HUES64 (cell line): ENCODE measurements at regions not wholly inside any gene's neighbourhood (a gene's known extent, or its start where the extent isn't known, plus 50 kb on each side); places are given as distances from the start of the nearest gene placed in this dataset.

ENCODE experiments used
- H3K27ac ChIP-seq: 2 replicates; pipeline ENCODE4 v1.7.0; 2013; ENCODE audit warnings: low read depth, low read length, inconsistent platforms
- H3K27me3 ChIP-seq: 2 replicates; pipeline ENCODE4 v1.6.1; 2013; ENCODE audit warnings: mild to moderate bottlenecking, low read length; ENCODE audit not compliant: insufficient read depth
- H3K36me3 ChIP-seq: 2 replicates; pipeline ENCODE4 v1.6.1; 2013; ENCODE audit warnings: mild to moderate bottlenecking, low read length; ENCODE audit not compliant: insufficient read depth
- H3K4me1 ChIP-seq: 2 replicates; pipeline ENCODE4 v1.6.1; 2013; ENCODE audit warnings: mild to moderate bottlenecking, low read length, moderate library complexity; ENCODE audit not compliant: insufficient read depth
- H3K4me3 ChIP-seq: 2 replicates; pipeline ENCODE4 v1.5.1; 2013; ENCODE audit warnings: mild to moderate bottlenecking, low read length, moderate library complexity
- H3K9ac ChIP-seq: 2 replicates; pipeline ENCODE4 v1.6.1; 2013; ENCODE audit warnings: mild to moderate bottlenecking, low read depth, low read length
- H3K9me3 ChIP-seq: 2 replicates; pipeline ENCODE4 v1.6.1; 2013; ENCODE audit warnings: low read depth, low read length; ENCODE audit not compliant: insufficient read depth
- WGBS: fragments of 150-250, 120-280 bp; methylation state at CpG from one replicate; pipeline ENCODE4 v1.1.7; 2013; ENCODE audit warnings: missing lambda C conversion rate; 5-methylcytosine and 5-hydroxymethylcytosine counted together

- Histone ChIP-seq H3K27ac (no peak overlapping the region), H3K4me3 (no peak overlapping the region), H3K36me3 (no peaks in the 10 kb centered on the region), H3K27me3 (no peaks in the 10 kb centered on the region), H3K9ac (no peak overlapping the region), H3K9me3 (peaks cover 11% of the 10 kb centered on the region; the same call in 1 of the 2 replicates), H3K4me1 (no peaks in the 10 kb centered on the region)
- 94% methylated on average over 2 of the region's 2 CpGs for WGBS
These were observed 573.4 kb downstream of the ETV1 start for GRCh38 chr7:13416071-13416470.

DNA sequence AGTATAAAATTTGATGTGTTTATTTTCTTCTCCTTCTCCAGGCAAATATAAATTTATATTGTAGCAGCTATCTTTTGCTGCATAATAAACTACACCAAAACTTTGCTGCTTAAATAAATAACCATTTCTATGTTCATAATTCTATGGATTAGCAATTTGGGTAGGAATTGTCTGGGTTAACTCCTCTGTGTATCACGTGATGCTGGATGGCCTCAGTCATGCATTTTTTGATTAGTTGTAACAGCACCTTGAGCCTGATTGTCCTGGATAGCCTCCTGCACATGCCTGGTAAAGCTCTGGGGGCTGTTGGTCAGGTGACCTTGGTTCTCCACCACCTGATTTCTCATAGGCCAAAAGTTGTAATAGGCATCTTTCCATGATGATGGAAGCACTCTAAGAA lies 572.9 kb downstream of the ETV1 start:
- Histone ChIP-seq H3K27ac (no peak overlapping the region), H3K4me3 (no peak overlapping the region), H3K36me3 (no peaks in the 10 kb centered on the region), H3K4me1 (no peaks in the 10 kb centered on the region), H3K27me3 (no peaks in the 10 kb centered on the region), H3K9me3 (peaks cover 11% of the 10 kb centered on the region; the same call in 1 of the 2 replicates), H3K9ac (no peak overlapping the region)
- WGBS: 82% methylated on average over 1 of the region's 1 CpG

GRCh38 chr7:13420726-13421125 lies 568.7 kb downstream of the ETV1 start:
- Histone ChIP-seq H3K9me3 (peaks cover 13% of the 10 kb centered on the region; the same call in 1 of the 2 replicates), H3K9ac (no peak overlapping the region), H3K4me3 (no peak overlapping the region), H3K36me3 (no peaks in the 10 kb centered on the region), H3K27ac (no peak overlapping the region), H3K4me1 (no peaks in the 10 kb centered on the region), H3K27me3 (no peaks in the 10 kb centered on the region)
- 91% methylated on average over 2 of the region's 2 CpGs for WGBS

GRCh38 chr7:13421776-13422175 lies 567.7 kb downstream of the ETV1 start:
- H3K4me3 ChIP-seq: no peak overlapping the region
- WGBS: 96% methylated on average over 4 of the region's 4 CpGs

DNA sequence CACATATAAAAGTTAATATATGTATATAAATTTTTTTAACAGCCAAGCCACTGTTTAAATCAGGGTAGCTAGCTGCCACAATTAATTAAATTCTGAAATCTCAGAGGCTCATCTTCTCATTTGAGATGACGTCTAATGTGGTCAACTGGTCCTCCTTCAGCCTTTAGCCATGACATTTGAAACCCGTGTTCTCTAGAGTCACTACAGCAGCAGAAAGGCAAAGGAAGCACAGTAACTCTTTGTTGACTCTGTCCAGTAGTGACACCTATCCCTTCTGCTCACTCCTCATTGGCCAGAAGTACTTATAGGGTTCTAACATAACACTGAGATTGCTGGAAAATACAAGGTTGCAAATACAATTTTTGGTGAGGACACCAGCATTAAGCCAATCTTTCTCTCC lies 555.5 kb downstream of the ETV1 start:
- Histone ChIP-seq H3K36me3 (no peaks in the 10 kb centered on the region), H3K4me3 (no peak overlapping the region), H3K27ac (no peak overlapping the region), H3K4me1 (no peaks in the 10 kb centered on the region), H3K9ac (no peak overlapping the region), H3K27me3 (no peaks in the 10 kb centered on the region), H3K9me3 (no peaks in the 10 kb centered on the region)
- 92% methylated on average over 2 of the region's 2 CpGs for WGBS

More at GRCh38 chr7:13421776-13422175, 567.7 kb downstream of the ETV1 start:
- Histone ChIP-seq H3K27ac (no peak overlapping the region), H3K4me1 (no peaks in the 10 kb centered on the region), H3K27me3 (no peaks in the 10 kb centered on the region), H3K9me3 (peaks cover 13% of the 10 kb centered on the region; the same call in 1 of the 2 replicates), H3K9ac (no peak overlapping the region), H3K36me3 (no peaks in the 10 kb centered on the region)

- Histone ChIP-seq H3K4me3 (no peak overlapping the region), H3K27me3 (no peaks in the 10 kb centered on the region), H3K27ac (no peak overlapping the region), H3K9me3 (no peaks in the 10 kb centered on the region), H3K36me3 (no peaks in the 10 kb centered on the region), H3K4me1 (no peaks in the 10 kb centered on the region), H3K9ac (no peak overlapping the region)
- WGBS: 89% methylated on average over 1 of the region's 1 CpG
These were observed 547.2 kb downstream of the ETV1 start for GRCh38 chr7:13442226-13442625.

- WGBS: 95% methylated on average over 1 of the region's 1 CpG
- Histone ChIP-seq H3K27ac (no peak overlapping the region), H3K9me3 (no peaks in the 10 kb centered on the region), H3K27me3 (no peaks in the 10 kb centered on the region), H3K4me3 (no peak overlapping the region), H3K4me1 (no peaks in the 10 kb centered on the region), H3K9ac (no peak overlapping the region), H3K36me3 (no peaks in the 10 kb centered on the region)
These were observed 541.8 kb downstream of the ETV1 start for GRCh38 chr7:13447637-13448036.

- Histone ChIP-seq H3K27me3 (no peaks in the 10 kb centered on the region), H3K4me3 (no peak overlapping the region), H3K36me3 (no peaks in the 10 kb centered on the region), H3K27ac (no peak overlapping the region), H3K9ac (no peak overlapping the region), H3K4me1 (no peaks in the 10 kb centered on the region), H3K9me3 (no peaks in the 10 kb centered on the region)
- WGBS: 92% methylated on average over 3 of the region's 4 CpGs
These were observed 541.2 kb downstream of the ETV1 start for GRCh38 chr7:13448243-13448642.

DNA sequence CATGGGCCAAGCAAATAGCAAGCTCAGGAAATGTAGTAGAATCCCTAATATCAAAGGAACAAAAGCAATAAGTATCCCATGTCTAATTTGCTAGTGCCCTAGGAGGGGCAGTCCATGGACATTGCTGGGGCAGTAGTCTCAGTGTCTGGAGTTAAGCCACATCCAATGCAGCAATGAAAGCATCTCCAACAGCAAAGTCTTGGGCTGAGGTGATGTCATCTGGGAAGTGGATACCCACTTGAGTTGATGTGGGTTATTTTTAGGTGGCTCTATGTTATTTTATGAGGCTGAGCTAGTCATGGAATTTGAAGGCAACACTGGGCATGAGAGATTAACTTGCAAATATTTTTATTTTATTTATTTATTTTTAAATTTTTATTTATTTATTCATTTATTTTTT lies 540.0 kb downstream of the ETV1 start:
- Histone ChIP-seq H3K9ac (no peak overlapping the region), H3K9me3 (no peaks in the 10 kb centered on the region), H3K27ac (no peak overlapping the region), H3K4me1 (no peaks in the 10 kb centered on the region), H3K4me3 (no peak overlapping the region), H3K27me3 (no peaks in the 10 kb centered on the region), H3K36me3 (no peaks in the 10 kb centered on the region)

DNA sequence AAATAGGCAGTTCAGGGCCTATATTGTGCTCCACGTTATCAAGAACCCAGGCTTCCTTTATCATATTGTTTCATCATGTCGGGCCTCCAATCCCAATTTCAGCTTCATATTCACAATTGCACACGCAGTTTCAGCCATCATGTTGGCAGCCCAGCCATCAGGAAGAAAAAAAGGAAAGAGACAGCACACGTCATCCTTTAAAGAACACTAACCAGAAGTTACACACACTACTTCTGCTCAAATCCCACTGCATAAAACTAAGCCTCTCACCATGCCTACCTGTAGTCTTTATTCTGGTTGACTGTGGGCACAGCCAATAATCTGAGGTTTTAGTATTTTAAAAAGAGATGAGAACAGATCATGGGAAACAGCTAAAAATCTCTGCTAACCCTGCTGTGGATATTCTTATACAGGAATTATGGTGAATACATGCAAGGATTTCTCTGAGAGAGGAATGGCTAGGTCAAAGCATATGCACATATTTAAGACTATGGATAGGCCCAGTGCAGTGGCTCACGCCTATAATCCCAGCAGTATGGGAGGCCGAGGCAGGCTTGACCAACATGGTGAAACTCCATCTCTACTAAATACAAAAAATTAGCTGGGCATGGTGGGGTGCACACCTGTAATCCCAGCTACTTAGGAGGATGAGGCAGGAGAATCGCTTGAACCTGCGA lies 534.4 kb downstream of the ETV1 start:
- H3K4me1 ChIP-seq: no peaks in the 10 kb centered on the region
- H3K36me3 ChIP-seq: no peaks in the 10 kb centered on the region
- WGBS: 92% methylated on average over 8 of the region's 8 CpGs
- no peak overlapping the region for H3K9ac ChIP-seq
- H3K27me3 ChIP-seq: no peaks in the 10 kb centered on the region
- no peak overlapping the region for H3K4me3 ChIP-seq
- H3K9me3 ChIP-seq: no peaks in the 10 kb centered on the region
- H3K27ac ChIP-seq: no peak overlapping the region

GRCh38 chr7:13457790-13458189 lies 531.7 kb downstream of the ETV1 start:
- no peaks in the 10 kb centered on the region for H3K4me1 ChIP-seq
- no peaks in the 10 kb centered on the region for H3K9me3 ChIP-seq
- H3K4me3 ChIP-seq: no peak overlapping the region
- no peaks in the 10 kb centered on the region for H3K27me3 ChIP-seq
- 91% methylated on average over 4 of the region's 4 CpGs for WGBS
- no peaks in the 10 kb centered on the region for H3K36me3 ChIP-seq
- H3K9ac ChIP-seq: no peak overlapping the region
- H3K27ac ChIP-seq: no peak overlapping the region
